GM18508 (cell line): ENCODE measurements at regions not wholly inside any gene's neighbourhood (a gene's known extent, or its start where the extent isn't known, plus 50 kb on each side); places are given as distances from the start of the nearest gene placed in this dataset.
"Not testable (repeated sequence)": the region's sequence is repeated elsewhere in the genome, so short reads cannot be mapped to it uniquely, and the experiment has no call there.

Experiments used
- ATAC-seq: cut with Tn5 transposase; IDR thresholded peaks from one replicate; pipeline ENCODE4 v1.9.1; 2021; ENCODE audit warnings: moderate number of reproducible peaks; ENCODE audit not compliant: insufficient read depth, unreplicated experiment

- no peak for ATAC-seq
Measured at GRCh38 chr3:157921811-157922210, 184.4 kb downstream of the SHOX2 start.

- no peak for ATAC-seq
Measured at GRCh38 chr3:157920822-157921700, 185.2 kb downstream of the SHOX2 start.

GRCh38 chr3:157919319-157919887 is 186.8 kb downstream of the SHOX2 start:
- ATAC-seq: no peak

- no peak for ATAC-seq
Measured at GRCh38 chr3:157918402-157918801, 187.8 kb downstream of the SHOX2 start.

GRCh38 chr3:157916672-157917071 is 189.5 kb downstream of the SHOX2 start:
- ATAC-seq: no peak

GRCh38 chr3:157914882-157915281 is 191.3 kb downstream of the SHOX2 start:
- no peak for ATAC-seq

- no peak for ATAC-seq
Measured at GRCh38 chr3:157913741-157914150, 192.5 kb downstream of the SHOX2 start.

GRCh38 chr3:157912514-157913451 is 193.4 kb downstream of the SHOX2 start:
- no peak for ATAC-seq

GRCh38 chr3:157906627-157907026 is 199.6 kb downstream of the SHOX2 start:
- no peak for ATAC-seq

- ATAC-seq: no peak
Measured at GRCh38 chr3:157905885-157906284, 200.3 kb downstream of the SHOX2 start.

- not testable (repeated sequence) for ATAC-seq
Measured at GRCh38 chr3:157902680-157903079, 203.5 kb downstream of the SHOX2 start.

- no peak for ATAC-seq
Measured at GRCh38 chr3:157888040-157888439, 218.2 kb downstream of the SHOX2 start.

GRCh38 chr3:157876556-157876955 is 229.7 kb downstream of the SHOX2 start:
- no peak for ATAC-seq

- ATAC-seq: no peak
Measured at GRCh38 chr3:157872902-157873301, 233.3 kb downstream of the SHOX2 start.

- ATAC-seq: no peak
Measured at GRCh38 chr3:157871838-157872460, 234.3 kb downstream of the SHOX2 start.

- no peak for ATAC-seq
Measured at GRCh38 chr3:157871248-157871647, 235.0 kb downstream of the SHOX2 start.

- no peak for ATAC-seq
Measured at GRCh38 chr3:157868946-157869345, 237.3 kb downstream of the SHOX2 start.

GRCh38 chr3:157868196-157868595 is 238.0 kb downstream of the SHOX2 start:
- no peak for ATAC-seq

GRCh38 chr3:157865352-157866000 is 240.7 kb downstream of the SHOX2 start:
- ATAC-seq: peak; percentile 85
